K562 (cell line): ENCODE measurements at regions not wholly inside any gene's neighbourhood (a gene's known extent, or its start where the extent isn't known, plus 50 kb on each side); places are given as distances from the start of the nearest gene placed in this dataset.

Experiments used
- ATAC-seq: fragments of 200-7000 bp; cut with Tn5 transposase; 3 replicates; pipeline ENCODE4 v1.9.1; 2020; ENCODE audit warnings: moderate library complexity
- BruUV-seq: library from RNA; stranded (reverse); fragments of 400-500 nt; replicated peaks from 2 replicates; lab custom pipeline; 2021; lab: Mats Ljungman, UMichigan
- CTCF ChIA-PET: fragments of 300-600 bp; formaldehyde crosslinking; extraction: SDS; loops from one replicate; lab custom pipeline; 2021; ENCODE audit warnings: low intra/inter-chr PET ratio; lab: Yijun Ruan, JAX
- POLR2A ChIA-PET: fragments of 300-600, 350-650 bp; sonication (Branson Sonifier 250); formaldehyde crosslinking; extraction: SDS; loops from one replicate; lab custom pipeline; 2021; ENCODE audit warnings: antibody characterized with exemption, inconsistent platforms; lab: Yijun Ruan, JAX
- DNase-seq, 4 experiments: peaks; one replicate each; pipeline versions ENCODE4 v3.0.0 to v3.0.0-alpha.2; 2011 to 2018; ENCODE audit warnings: low spot score in 3 of 4, mixed read lengths in 3 of 4; ENCODE audit errors: extremely low read depth in 1 of 4
- FAIRE-seq: peaks from 2 replicates; lab custom pipeline; 2011; peaks lifted over from hg19 to GRCh38; lab: Jason Lieb, UNC
- H2AFZ ChIP-seq: 2 replicates; pipeline ENCODE4 v1.6.0; 2011; ENCODE audit warnings: low read depth, low read length, control low read depth, inconsistent platforms
- H3K27ac ChIP-seq: fragments of 200-600 bp; 3 replicates; pipeline ENCODE4 v1.8.0; 2011; ENCODE audit warnings: low read depth, mild to moderate bottlenecking, control low read depth, inconsistent platforms, low read length, moderate library complexity, mixed read lengths; ENCODE audit errors: extremely low read depth
- H3K27me3 ChIP-seq, 2 experiments: fragments of 300-600 bp in 1 of 2; 2 replicates in 1 of 2; 3 replicates in 1 of 2; pipeline versions ENCODE4 v1.6.0 to v1.8.0; 2011; ENCODE audit warnings: inconsistent platforms in 2 of 2, low read length in 2 of 2, mild to moderate bottlenecking in 1 of 2, mixed read lengths in 1 of 2, moderate library complexity in 1 of 2; ENCODE audit not compliant: control insufficient read depth in 2 of 2, insufficient read depth in 2 of 2
- H3K36me3 ChIP-seq: fragments of 300-600 bp; 3 replicates; pipeline ENCODE4 v1.8.0; 2011; ENCODE audit warnings: mild to moderate bottlenecking, low read length, inconsistent platforms; ENCODE audit not compliant: control insufficient read depth, insufficient read depth
- H3K4me1 ChIP-seq, 2 experiments: fragments of 200-600 bp in 1 of 2; replicated peaks in 1 of 2; 2 replicates in 1 of 2; 3 replicates in 1 of 2; pipeline versions ENCODE4 v1.5.1 to v1.8.0; 2011; ENCODE audit warnings: inconsistent platforms in 2 of 2, low read length in 2 of 2, mild to moderate bottlenecking in 1 of 2, mixed read lengths in 1 of 2, moderate library complexity in 1 of 2; ENCODE audit not compliant: control insufficient read depth in 2 of 2, insufficient read depth in 2 of 2
- H3K4me2 ChIP-seq: 2 replicates; pipeline ENCODE4 v1.6.1; 2011; ENCODE audit warnings: low read length, control low read depth, inconsistent platforms, mixed read lengths; ENCODE audit not compliant: insufficient read depth
- H3K4me3 ChIP-seq: fragments of 200-600 bp; sonication (generic), shearing (Covaris generic); 2 replicates; pipeline ENCODE4 v1.5.1; 2016; ENCODE audit warnings: control low read depth, inconsistent platforms
- H3K79me2 ChIP-seq: fragments of 200-600 bp; 3 replicates; pipeline ENCODE4 v1.8.0; 2011; ENCODE audit warnings: low read length, inconsistent platforms; ENCODE audit not compliant: control insufficient read depth, insufficient read depth
- H3K9ac ChIP-seq, 2 experiments: 2 replicates each; pipeline versions ENCODE4 v1.6.0 to v1.6.1; 2011; ENCODE audit warnings: low read depth in 2 of 2, low read length in 2 of 2, control low read depth in 1 of 2, inconsistent platforms in 1 of 2, mild to moderate bottlenecking in 1 of 2, mixed read lengths in 1 of 2; ENCODE audit not compliant: insufficient read depth in 1 of 2
- H3K9me1 ChIP-seq: one replicate; pipeline ENCODE4 v1.6.0; 2011; ENCODE audit warnings: inconsistent platforms, mild to moderate bottlenecking, low read length, moderate library complexity; ENCODE audit not compliant: control insufficient read depth, insufficient read depth
- H3K9me3 ChIP-seq: replicated peaks from 2 replicates; pipeline ENCODE4 v1.5.1; 2011; ENCODE audit warnings: low read depth, low read length, inconsistent platforms; ENCODE audit not compliant: control insufficient read depth, insufficient read depth
- H4K20me1 ChIP-seq: replicated peaks from 2 replicates; pipeline ENCODE4 v1.6.1; 2011; ENCODE audit warnings: low read length, inconsistent platforms, mixed read lengths; ENCODE audit not compliant: control insufficient read depth, insufficient read depth
- CEBPG ChIP-seq, 3 experiments: fragments of 200-800 bp in 1 of 3; sonication (Bioruptor generic) in 1 of 3; sonication (generic) in 1 of 3; formaldehyde crosslinking in 1 of 3; IDR thresholded peaks in 2 of 3; conservative IDR thresholded peaks in 1 of 3; 2 replicates each; pipeline versions ENCODE4 v1.6.1 to v1.8.0; 2016 to 2022; ENCODE audit warnings: missing compliant biosample characterization in 2 of 3, missing genetic modification characterization in 2 of 3, mild to moderate bottlenecking in 1 of 3, missing genetic modification reagents in 1 of 3
- DDX20 ChIP-seq: fragments of 450-650 bp; IDR thresholded peaks from 2 replicates; pipeline ENCODE4 v1.6.1; 2016; ENCODE audit warnings: missing genetic modification characterization, low read depth, mild to moderate bottlenecking, missing compliant biosample characterization, moderate library complexity
- ETV1 ChIP-seq: fragments of 450-650 bp; conservative IDR thresholded peaks from 2 replicates; pipeline ENCODE4 v1.6.1; 2016; ENCODE audit warnings: missing genetic modification characterization, control low read depth, low read depth, missing compliant biosample characterization
- FOXJ3 ChIP-seq: sonication (generic); formaldehyde crosslinking; IDR thresholded peaks from 2 replicates; pipeline ENCODE4 v1.4.0; 2020; ENCODE audit warnings: mild to moderate bottlenecking, missing genetic modification reagents
- FOXK2 ChIP-seq, 2 experiments: fragments of 450-650 bp; IDR thresholded peaks in 1 of 2; conservative IDR thresholded peaks in 1 of 2; 2 replicates each; pipeline ENCODE4 v1.6.1; 2016; ENCODE audit warnings: low read depth in 2 of 2, mild to moderate bottlenecking in 1 of 2
- HOXB6 ChIP-seq: fragments of 250-450 bp; sonication (Bioruptor Pico); IDR thresholded peaks from 2 replicates; pipeline ENCODE4 v1.5.1; 2022; ENCODE audit warnings: mild to moderate bottlenecking, borderline replicate concordance
- KDM4B ChIP-seq, 2 experiments: fragments of 450-650 bp in 1 of 2; sonication (generic) in 1 of 2; IDR thresholded peaks; 2 replicates each; pipeline ENCODE4 v1.6.1; 2016 to 2017; ENCODE audit warnings: borderline replicate concordance in 2 of 2, antibody characterized with exemption in 1 of 2, low read depth in 1 of 2, mild to moderate bottlenecking in 1 of 2
- NCOR1 ChIP-seq: fragments of 450-650 bp; IDR thresholded peaks from 2 replicates; pipeline ENCODE4 v1.6.1; 2016; ENCODE audit warnings: mild to moderate bottlenecking, moderate library complexity
- RAD51 ChIP-seq: fragments of 450-650 bp; IDR thresholded peaks from 2 replicates; pipeline ENCODE4 v1.7.1; 2016; ENCODE audit warnings: low read depth, mild to moderate bottlenecking, borderline replicate concordance
- TRIM28 ChIP-seq: fragments of 450-650 bp; IDR thresholded peaks from 2 replicates; pipeline ENCODE4 v1.6.1; 2017
- ZNF212 ChIP-seq: fragments of 450-650 bp; formaldehyde crosslinking; IDR thresholded peaks from 2 replicates; pipeline ENCODE4 v1.4.0; 2020; ENCODE audit warnings: mild to moderate bottlenecking
- ZNF444 ChIP-seq: fragments of 250-450 bp; sonication (Bioruptor Pico); IDR thresholded peaks from 2 replicates; pipeline ENCODE4 v1.4.0; 2020; ENCODE audit warnings: mild to moderate bottlenecking, moderate library complexity
- WGBS: fragments of 100-300 bp; shearing (Covaris generic); methylation state at CpG from one replicate; pipeline ENCODE4 v1.1.6; 2016; ENCODE audit warnings: low coverage, mixed read lengths; ENCODE audit not compliant: insufficient coverage; ENCODE audit errors: missing lambda C conversion rate; 5-methylcytosine and 5-hydroxymethylcytosine counted together
- in situ Hi-C: fragments of 300-500 bp; cut with MboI; formaldehyde crosslinking; loops from 4 replicates; pipeline ENCODE4 v1.15.0; 2018; ENCODE audit warnings: inconsistent platforms, mixed read lengths
- intact Hi-C: fragments of 100-400 bp; cut with micrococcal nuclease; formaldehyde crosslinking; loops from 2 replicates; pipeline ENCODE4 v1.14.2; 2022
- TF ChIP-seq, protein P1 (sequence below): fragments of 450-650 bp; formaldehyde crosslinking; IDR thresholded peaks from 2 replicates; pipeline ENCODE4 v1.4.0; 2022; ENCODE audit warnings: mild to moderate bottlenecking, moderate library complexity
- TF ChIP-seq, protein P2 (sequence below): fragments of 250-450 bp; sonication (Bioruptor Pico); IDR thresholded peaks from 2 replicates; pipeline ENCODE4 v1.8.0; 2021; ENCODE audit warnings: moderate library complexity, mild to moderate bottlenecking, inconsistent platforms

DNA sequence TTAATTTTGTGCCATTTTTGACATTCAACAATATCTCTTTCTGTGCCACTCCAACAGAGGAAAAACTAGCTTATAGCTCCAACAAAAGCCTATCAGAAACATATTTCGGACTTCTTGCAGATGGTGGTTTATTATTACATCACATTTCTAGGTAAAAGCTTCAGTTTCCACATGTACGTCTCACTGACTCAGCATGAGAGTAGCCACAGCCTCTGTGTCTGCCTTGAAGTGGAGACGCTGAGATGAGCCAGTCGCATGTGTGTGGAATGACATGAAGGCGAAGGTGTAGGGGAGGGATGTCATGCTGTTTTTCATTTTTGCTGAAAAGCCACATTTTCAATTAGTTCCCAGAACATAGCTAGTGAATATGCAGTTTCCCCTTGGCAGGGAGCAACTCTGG is 598.6 kb downstream of the EFNB2 start:
- Histone ChIP-seq H3K36me3 (no peaks in the 10 kb centered on the region), H3K27me3 (no peaks in the 10 kb centered on the region), H3K79me2 (no peaks in the 10 kb centered on the region), H3K9ac (no peak overlapping the region), H3K4me1 (no peaks in the 10 kb centered on the region), H3K4me3 (no peak overlapping the region), H3K9me3 (no peaks in the 10 kb centered on the region), H3K27ac (no peak overlapping the region), H3K9me1 (no peaks in the 10 kb centered on the region), H4K20me1 (no peaks in the 10 kb centered on the region), H3K4me2 (no peak overlapping the region), H2AFZ (no peak overlapping the region)
- no TSS peak for BruUV-seq
- POLR2A ChIA-PET = no interaction called here
- FAIRE-seq (no peak), ATAC-seq (no peak), DNase-seq (no peak)
- intact Hi-C loops (no loop called here), in situ Hi-C loops (no loop called here)
- TF ChIP-seq FOXJ3 (CRISPR knock-in tag) (no peak), CEBPG (CRISPR knock-in tag; IDR thresholded peaks at IDR 0.05) (no peak), CEBPG (tag; conservative IDR thresholded peaks at IDR 0.05 in 1 of 2, IDR thresholded peaks at IDR 0.05 in 1 of 2) (peak; percentile 28 to 38; a peak in 2 of 4 replicates), ZNF444 (no peak), TRIM28 (no peak)
- TF ChIP-seq, protein P1, sequence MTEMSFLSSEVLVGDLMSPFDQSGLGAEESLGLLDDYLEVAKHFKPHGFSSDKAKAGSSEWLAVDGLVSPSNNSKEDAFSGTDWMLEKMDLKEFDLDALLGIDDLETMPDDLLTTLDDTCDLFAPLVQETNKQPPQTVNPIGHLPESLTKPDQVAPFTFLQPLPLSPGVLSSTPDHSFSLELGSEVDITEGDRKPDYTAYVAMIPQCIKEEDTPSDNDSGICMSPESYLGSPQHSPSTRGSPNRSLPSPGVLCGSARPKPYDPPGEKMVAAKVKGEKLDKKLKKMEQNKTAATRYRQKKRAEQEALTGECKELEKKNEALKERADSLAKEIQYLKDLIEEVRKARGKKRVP (CRISPR knock-in tag) = peak; percentile 73
- CTCF ChIA-PET = no interaction called here
- WGBS = 0% methylated on average over 3 of the region's 5 CpGs

GRCh38 chr13:105929505-105929904 is 606.0 kb downstream of the EFNB2 start:
- H3K9ac ChIP-seq = no peak overlapping the region
- ATAC-seq (no peak), FAIRE-seq (no peak), DNase-seq (no peak)
- H3K4me1 ChIP-seq = no peaks in the 10 kb centered on the region
- no peaks in the 10 kb centered on the region for H4K20me1 ChIP-seq
- H3K27me3 ChIP-seq = no peaks in the 10 kb centered on the region
- no peak overlapping the region for H2AFZ ChIP-seq
- POLR2A ChIA-PET = interaction anchor here (0.7 kb wide), 1 partner anchor 410 kb away, joined by 3 read pairs; no protein-coding TSS in a partner anchor
- H3K9me1 ChIP-seq = no peaks in the 10 kb centered on the region
- H3K36me3 ChIP-seq = no peaks in the 10 kb centered on the region
- intact Hi-C loops = no loop called here
- H3K9me3 ChIP-seq = no peaks in the 10 kb centered on the region
- no peak overlapping the region for H3K4me2 ChIP-seq
- no peak for TF ChIP-seq ETV1 (tag)
- no peak for TF ChIP-seq KDM4B (IDR thresholded peaks at IDR 0.05; ENCODE audit: borderline replicate concordance in 2 of 2, low read depth in 1 of 2)
- TF ChIP-seq RAD51 = no peak
- TF ChIP-seq FOXK2 (conservative IDR thresholded peaks at IDR 0.05 in 1 of 2, IDR thresholded peaks at IDR 0.05 in 1 of 2; ENCODE audit: low read depth in 2 of 2) = no peak
- no peak for TF ChIP-seq ZNF212
- no peak for TF ChIP-seq DDX20 (tag)
- TF ChIP-seq, protein P2, sequence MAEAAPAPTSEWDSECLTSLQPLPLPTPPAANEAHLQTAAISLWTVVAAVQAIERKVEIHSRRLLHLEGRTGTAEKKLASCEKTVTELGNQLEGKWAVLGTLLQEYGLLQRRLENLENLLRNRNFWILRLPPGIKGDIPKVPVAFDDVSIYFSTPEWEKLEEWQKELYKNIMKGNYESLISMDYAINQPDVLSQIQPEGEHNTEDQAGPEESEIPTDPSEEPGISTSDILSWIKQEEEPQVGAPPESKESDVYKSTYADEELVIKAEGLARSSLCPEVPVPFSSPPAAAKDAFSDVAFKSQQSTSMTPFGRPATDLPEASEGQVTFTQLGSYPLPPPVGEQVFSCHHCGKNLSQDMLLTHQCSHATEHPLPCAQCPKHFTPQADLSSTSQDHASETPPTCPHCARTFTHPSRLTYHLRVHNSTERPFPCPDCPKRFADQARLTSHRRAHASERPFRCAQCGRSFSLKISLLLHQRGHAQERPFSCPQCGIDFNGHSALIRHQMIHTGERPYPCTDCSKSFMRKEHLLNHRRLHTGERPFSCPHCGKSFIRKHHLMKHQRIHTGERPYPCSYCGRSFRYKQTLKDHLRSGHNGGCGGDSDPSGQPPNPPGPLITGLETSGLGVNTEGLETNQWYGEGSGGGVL = no peak
- TF ChIP-seq HOXB6 (CRISPR knock-in tag) = no peak
- TF ChIP-seq NCOR1 = no peak
- TF ChIP-seq, all 486 proteins: peak for 0
- no peak overlapping the region for H3K4me3 ChIP-seq
- CTCF ChIA-PET = no interaction called here
- H3K79me2 ChIP-seq = no peaks in the 10 kb centered on the region
- BruUV-seq = no TSS peak
- no peak overlapping the region for H3K27ac ChIP-seq
- WGBS = 0% methylated on average over 4 of the region's 4 CpGs
- in situ Hi-C loops = no loop called here
